BLaER1 treated with 17β-estradiol and CSF1 and Interleukin-3, amounts not matched to agents 10 nM and 100 nM (cell line): ENCODE measurements at regions not wholly inside any gene's neighbourhood (a gene's known extent, or its start where the extent isn't known, plus 50 kb on each side); places are given as distances from the start of the nearest gene placed in this dataset.
A peak's percentile ranks its signal among the peaks of the same experiment; 100 is the strongest.

Experiments used
- H3K27ac ChIP-seq, 11 experiments: shearing (Covaris generic); formaldehyde crosslinking; 2 replicates each; pipeline ENCODE4 v1.8.1; 2022
- H3K27me3 ChIP-seq, 11 experiments: shearing (Covaris generic); formaldehyde crosslinking; 2 replicates each; pipeline ENCODE4 v1.8.1; 2022
- H3K36me3 ChIP-seq, 11 experiments: shearing (Covaris generic); formaldehyde crosslinking; 2 replicates each; pipeline ENCODE4 v1.8.1; 2022
- H3K4me1 ChIP-seq, 10 experiments: shearing (Covaris generic); formaldehyde crosslinking; 2 replicates each; pipeline ENCODE4 v1.8.1; 2022
- H3K4me2 ChIP-seq, 11 experiments: shearing (Covaris generic); formaldehyde crosslinking; 2 replicates each; pipeline ENCODE4 v1.8.1; 2022
- H3K4me3 ChIP-seq, 10 experiments: shearing (Covaris generic); formaldehyde crosslinking; 2 replicates each; pipeline ENCODE4 v1.8.1; 2022
- H3K9ac ChIP-seq, 11 experiments: shearing (Covaris generic); formaldehyde crosslinking; 2 replicates each; pipeline ENCODE4 v1.8.1; 2022
- H3K9me3 ChIP-seq, 11 experiments: shearing (Covaris generic); formaldehyde crosslinking; replicated peaks in 1 of 11; 2 replicates each; pipeline ENCODE4 v1.8.1; 2022
- H4K20me1 ChIP-seq, 11 experiments: shearing (Covaris generic); formaldehyde crosslinking; 2 replicates each; pipeline ENCODE4 v1.8.1; 2022
- Cebpa-rat ChIP-seq, 11 experiments: shearing (Covaris generic); IDR thresholded peaks; 2 replicates each; pipeline ENCODE4 v1.8.1; 2022

DNA sequence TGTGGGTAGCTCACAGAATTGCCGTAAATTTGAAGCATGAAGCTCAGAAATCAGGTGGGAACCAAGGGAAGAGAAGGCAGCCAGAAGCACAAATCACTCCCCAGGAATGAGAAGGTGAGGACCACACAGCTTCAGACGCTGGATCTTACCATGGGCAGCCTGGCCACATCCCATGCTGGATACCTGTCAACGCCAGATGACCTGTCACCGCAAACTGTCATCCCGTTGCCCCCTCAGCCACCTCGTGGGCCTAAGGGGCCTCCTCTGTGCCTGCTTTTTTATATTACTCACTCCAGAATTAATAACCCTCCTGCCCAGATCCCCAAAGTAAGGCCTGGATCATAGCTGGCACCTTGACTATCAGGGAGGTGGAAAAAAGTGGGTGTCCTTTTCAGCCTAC, 82.3 kb upstream of the KCNK12 start:
- TF ChIP-seq Cebpa-rat (IDR thresholded peaks at IDR 0.05), result no peak
- Histone ChIP-seq H4K20me1 (no peaks in the 10 kb centered on the region), H3K4me2 (peak overlapping the region in 9 of 11 experiments; percentile 46 to 89 (median 77); a peak in 19 of 22 replicates), H3K36me3 (no peaks in the 10 kb centered on the region; a peak in 1 of 22 replicates), H3K9ac (no peak overlapping the region), H3K9me3 (peaks cover 0 to 20% (median 15%) of the 10 kb centered on the region in 11 experiments; a peak in 17 of 22 replicates), H3K27me3 (no peaks in the 10 kb centered on the region; a peak in 1 of 22 replicates), H3K27ac (no peak overlapping the region; a peak in 1 of 22 replicates), H3K4me1 (peaks cover 20 to 82% (median 72%) of the 10 kb centered on the region in 10 experiments; a peak in 19 of 20 replicates), H3K4me3 (no peak overlapping the region)

DNA sequence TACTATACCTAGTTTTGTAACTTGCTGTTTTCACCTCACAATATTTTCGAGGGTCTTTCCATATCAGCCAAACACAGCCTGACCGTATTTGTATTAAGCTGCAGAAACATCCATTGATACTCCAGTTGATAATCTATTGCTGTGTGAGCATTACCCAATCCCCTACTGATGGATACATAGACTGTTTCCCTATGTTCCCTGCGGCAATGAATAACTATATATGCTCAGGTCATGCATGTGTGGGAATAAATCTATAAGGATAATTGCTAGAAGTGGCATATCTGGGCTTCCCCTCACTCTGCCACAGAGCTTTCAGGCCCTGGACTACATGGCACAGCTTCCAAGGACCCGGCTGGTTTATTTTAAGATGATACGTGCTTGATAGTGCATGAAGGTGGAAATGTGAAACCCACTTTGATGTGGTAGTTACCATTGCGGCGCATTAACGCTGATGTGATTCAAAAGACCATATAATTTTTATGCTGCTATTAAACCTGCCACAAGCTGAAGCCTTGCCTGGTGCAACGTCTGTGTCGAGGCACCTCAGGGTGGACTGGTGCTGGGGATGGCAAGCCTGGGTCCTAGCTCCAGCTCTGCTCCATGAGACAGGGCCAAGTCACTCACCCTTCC, 81.4 kb upstream of the KCNK12 start:
- no peak for TF ChIP-seq Cebpa-rat (IDR thresholded peaks at IDR 0.05)
- H3K27ac ChIP-seq, result no peak overlapping the region
- 0 out of 22 replicates have a peak overlapping the region, but pooled peaks of 1 of the 11 experiments have one; percentile 1 for H3K9ac ChIP-seq
- no peak overlapping the region for H3K4me3 ChIP-seq
- H3K4me1 ChIP-seq, result peaks cover 20 to 74% (median 65%) of the 10 kb centered on the region in 10 experiments; a peak in 19 of 20 replicates
- no peaks in the 10 kb centered on the region for H4K20me1 ChIP-seq
- peaks cover 0 to 27% (median 20%) of the 10 kb centered on the region in 11 experiments; a peak in 17 of 22 replicates for H3K9me3 ChIP-seq
- H3K36me3 ChIP-seq, result no peaks in the 10 kb centered on the region; a peak in 1 of 22 replicates
- no peaks in the 10 kb centered on the region; a peak in 1 of 22 replicates for H3K27me3 ChIP-seq
- peak overlapping the region; percentile 9 to 89 (median 74); a peak in 20 of 22 replicates for H3K4me2 ChIP-seq

DNA sequence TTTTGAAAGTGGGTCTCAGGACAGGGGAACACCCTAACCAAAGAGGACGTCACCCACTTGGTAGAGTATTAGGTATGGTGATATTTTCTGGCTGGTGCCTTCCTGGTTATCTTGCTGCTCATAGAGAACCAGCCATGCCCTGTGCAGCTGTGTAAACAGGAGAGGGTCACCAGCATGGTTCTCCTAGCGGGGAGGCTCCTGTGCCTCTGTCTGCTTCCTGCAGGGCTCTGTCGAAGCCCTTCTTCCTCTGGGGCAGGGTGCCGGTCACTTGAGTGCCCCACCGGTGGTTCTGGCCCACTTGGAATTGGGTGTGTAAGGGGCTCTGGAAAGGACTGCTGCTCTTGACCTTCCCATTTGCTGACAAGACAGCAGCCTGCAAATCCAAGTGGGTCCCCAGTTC, 80.5 kb upstream of the KCNK12 start:
- no peak for TF ChIP-seq Cebpa-rat (IDR thresholded peaks at IDR 0.05)
- Histone ChIP-seq H3K4me2 (peak overlapping the region in 10 of 11 experiments; percentile 30 to 89 (median 76); a peak in 19 of 22 replicates), H3K4me1 (peaks cover 20 to 65% (median 56%) of the 10 kb centered on the region in 10 experiments; a peak in 19 of 20 replicates), H3K9me3 (peaks cover 0 to 32% (median 20%) of the 10 kb centered on the region in 11 experiments; a peak in 17 of 22 replicates), H3K36me3 (no peaks in the 10 kb centered on the region; a peak in 1 of 22 replicates), H3K4me3 (no peak overlapping the region), H3K27me3 (no peaks in the 10 kb centered on the region; a peak in 1 of 22 replicates), H4K20me1 (no peaks in the 10 kb centered on the region), H3K9ac (peak overlapping the region in 1 of 11 experiments; percentile 37; a peak in 1 of 22 replicates), H3K27ac (no peak overlapping the region; a peak in 1 of 22 replicates)

DNA sequence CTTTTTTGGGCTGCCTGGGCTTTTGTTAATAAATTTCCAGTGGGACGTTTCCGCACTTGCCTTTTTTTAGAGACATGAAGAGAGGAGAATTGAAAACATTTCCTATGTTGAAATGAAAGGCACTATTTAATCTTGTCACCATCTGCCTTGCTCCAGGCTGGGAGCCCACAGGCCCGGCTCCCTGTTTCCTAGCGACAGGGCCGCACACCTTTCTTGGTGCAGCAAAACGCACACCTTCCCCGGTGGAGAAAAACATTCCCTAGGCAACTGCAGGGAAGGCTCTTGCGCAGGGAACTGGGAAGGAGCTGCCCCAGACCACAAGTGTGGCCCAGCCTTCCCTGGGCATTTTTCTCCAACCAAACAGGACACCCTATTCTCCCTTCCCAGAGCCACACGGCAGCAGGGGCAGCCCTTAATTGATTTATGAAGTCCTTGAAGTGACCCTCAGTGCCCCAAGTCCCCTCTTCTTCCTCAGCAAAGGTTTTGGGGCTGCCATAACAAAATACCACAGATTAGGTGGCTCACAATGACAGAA, 79.3 kb upstream of the KCNK12 start:
- Histone ChIP-seq H3K27me3 (no peaks in the 10 kb centered on the region; a peak in 1 of 22 replicates), H3K4me1 (peaks cover 20 to 60% (median 50%) of the 10 kb centered on the region in 10 experiments; a peak in 19 of 20 replicates), H4K20me1 (no peaks in the 10 kb centered on the region), H3K4me3 (no peak overlapping the region), H3K9me3 (peaks cover 0 to 32% (median 20%) of the 10 kb centered on the region in 11 experiments; a peak in 17 of 22 replicates), H3K36me3 (no peaks in the 10 kb centered on the region; a peak in 1 of 22 replicates), H3K9ac (no peak overlapping the region), H3K27ac (no peak overlapping the region), H3K4me2 (peak overlapping the region in 3 of 11 experiments; percentile 77 to 89 (median 84); a peak in 2 of 22 replicates)
- no peak for TF ChIP-seq Cebpa-rat (IDR thresholded peaks at IDR 0.05)

DNA sequence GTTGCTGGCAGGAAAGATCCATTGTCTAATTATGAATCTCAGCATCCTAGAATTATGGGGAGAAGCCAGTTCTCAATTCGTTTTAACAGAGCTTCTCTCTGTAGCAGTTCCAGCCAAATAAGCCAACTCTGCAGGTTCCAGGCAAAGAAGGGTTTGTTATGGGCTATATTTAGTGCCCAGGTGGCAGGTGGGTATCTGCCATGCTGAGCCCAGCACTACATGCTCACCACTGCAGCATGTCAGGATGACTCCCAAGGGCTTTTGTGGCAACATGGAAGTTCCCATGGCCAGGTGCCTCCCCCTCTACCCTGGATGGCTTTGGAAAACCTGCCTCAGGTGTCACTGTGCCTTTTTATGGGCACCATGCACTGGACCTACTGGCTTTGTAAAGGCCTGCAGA, 74.5 kb upstream of the KCNK12 start:
- Histone ChIP-seq H3K4me2 (peak overlapping the region in 7 of 11 experiments; percentile 13 to 61 (median 48); a peak in 11 of 22 replicates), H3K27me3 (no peaks in the 10 kb centered on the region), H3K9me3 (peaks cover 0 to 32% (median 20%) of the 10 kb centered on the region in 11 experiments; a peak in 17 of 22 replicates), H4K20me1 (no peaks in the 10 kb centered on the region), H3K27ac (no peak overlapping the region), H3K9ac (no peak overlapping the region), H3K36me3 (no peaks in the 10 kb centered on the region; a peak in 1 of 22 replicates), H3K4me1 (peaks cover 5 to 28% (median 13%) of the 10 kb centered on the region in 10 experiments; a peak in 14 of 20 replicates), H3K4me3 (no peak overlapping the region)
- no peak for TF ChIP-seq Cebpa-rat (IDR thresholded peaks at IDR 0.05)

DNA sequence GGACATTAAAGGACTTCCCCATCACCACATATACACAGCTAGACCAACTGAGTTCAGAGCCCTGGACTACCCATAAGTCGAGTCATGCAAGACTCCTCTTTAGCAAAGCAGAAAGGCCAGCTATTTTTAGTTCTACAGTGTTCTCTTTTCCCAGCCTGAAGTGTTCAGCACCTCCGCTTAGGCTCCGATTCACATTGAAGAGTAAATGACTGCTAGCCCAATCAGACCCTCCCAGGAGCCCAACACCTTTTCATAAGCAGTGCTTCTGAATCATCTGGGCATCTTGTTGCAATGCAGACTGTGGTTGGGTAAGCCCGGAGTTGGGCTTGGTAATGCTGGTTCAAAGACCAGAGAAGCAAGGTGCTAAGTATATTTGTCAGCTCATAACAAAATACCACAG, 73.6 kb upstream of the KCNK12 start:
- Histone ChIP-seq H3K27me3 (no peaks in the 10 kb centered on the region), H3K4me1 (peaks cover 5 to 24% (median 13%) of the 10 kb centered on the region in 10 experiments; a peak in 14 of 20 replicates), H3K27ac (no peak overlapping the region), H4K20me1 (no peaks in the 10 kb centered on the region), H3K36me3 (no peaks in the 10 kb centered on the region; a peak in 1 of 22 replicates), H3K9ac (no peak overlapping the region), H3K4me2 (peak overlapping the region in 5 of 11 experiments; percentile 32 to 61 (median 52); a peak in 5 of 22 replicates), H3K4me3 (no peak overlapping the region), H3K9me3 (peaks cover 0 to 25% (median 15%) of the 10 kb centered on the region in 11 experiments; a peak in 15 of 22 replicates)
- TF ChIP-seq Cebpa-rat (IDR thresholded peaks at IDR 0.05), result no peak

DNA sequence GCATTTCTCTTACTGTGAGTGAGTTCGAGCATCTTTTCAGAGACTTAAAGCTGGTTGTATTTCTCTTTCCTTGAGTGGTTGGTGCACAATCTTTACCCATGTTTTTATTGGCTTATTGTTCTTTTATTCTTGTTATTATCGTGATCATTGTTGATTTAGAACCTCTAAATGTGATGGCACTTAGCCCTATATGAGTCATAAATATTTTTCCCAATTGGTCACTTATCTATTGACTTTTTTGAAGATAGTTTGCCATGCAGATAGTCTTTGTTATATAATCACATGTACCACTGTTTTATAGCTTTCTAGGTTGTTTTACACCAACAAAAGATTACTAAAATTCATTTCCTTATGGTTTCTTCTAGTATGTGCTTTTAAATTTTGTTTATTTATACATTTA, 70.6 kb upstream of the KCNK12 start:
- Histone ChIP-seq H3K9ac (no peak overlapping the region), H3K4me3 (no peak overlapping the region), H3K9me3 (peaks cover 0 to 10% (median 0%) of the 10 kb centered on the region in 11 experiments; a peak in 8 of 22 replicates), H3K36me3 (no peaks in the 10 kb centered on the region), H3K27me3 (no peaks in the 10 kb centered on the region), H3K4me1 (peaks cover 5 to 24% (median 13%) of the 10 kb centered on the region in 10 experiments; a peak in 14 of 20 replicates), H3K4me2 (peak overlapping the region in 4 of 11 experiments; percentile 8 to 28 (median 22); a peak in 4 of 22 replicates), H3K27ac (no peak overlapping the region), H4K20me1 (no peaks in the 10 kb centered on the region)
- no peak for TF ChIP-seq Cebpa-rat (IDR thresholded peaks at IDR 0.05)

DNA sequence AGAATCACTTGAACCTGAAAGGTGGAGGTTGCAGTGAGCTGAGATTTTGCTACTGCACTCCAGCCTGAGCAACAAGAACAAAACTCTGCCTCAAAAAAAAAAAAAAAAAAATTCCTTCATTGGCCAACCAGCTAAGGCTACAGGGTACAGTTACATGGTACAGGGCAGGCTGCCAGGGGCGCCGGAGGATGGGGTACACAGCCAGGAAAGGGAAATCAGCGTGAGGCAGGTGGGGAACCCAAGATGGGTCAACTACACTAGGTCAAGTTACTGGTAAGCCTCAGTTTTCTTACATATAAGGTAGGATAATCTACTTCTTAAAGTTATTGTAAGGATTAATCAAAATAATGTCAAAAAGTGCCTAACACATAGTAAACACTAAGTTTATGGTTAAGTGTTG, 69.6 kb upstream of the KCNK12 start:
- H3K9me3 ChIP-seq, result peaks cover 0 to 10% (median 0%) of the 10 kb centered on the region in 11 experiments; a peak in 8 of 22 replicates
- no peak for TF ChIP-seq Cebpa-rat (IDR thresholded peaks at IDR 0.05)
- no peaks in the 10 kb centered on the region for H3K27me3 ChIP-seq
- H4K20me1 ChIP-seq, result no peaks in the 10 kb centered on the region
- H3K36me3 ChIP-seq, result no peaks in the 10 kb centered on the region
- no peak overlapping the region for H3K4me2 ChIP-seq
- no peak overlapping the region for H3K9ac ChIP-seq
- H3K27ac ChIP-seq, result no peak overlapping the region
- no peak overlapping the region for H3K4me3 ChIP-seq
- peaks cover 6 to 24% (median 14%) of the 10 kb centered on the region in 10 experiments; a peak in 15 of 20 replicates for H3K4me1 ChIP-seq

DNA sequence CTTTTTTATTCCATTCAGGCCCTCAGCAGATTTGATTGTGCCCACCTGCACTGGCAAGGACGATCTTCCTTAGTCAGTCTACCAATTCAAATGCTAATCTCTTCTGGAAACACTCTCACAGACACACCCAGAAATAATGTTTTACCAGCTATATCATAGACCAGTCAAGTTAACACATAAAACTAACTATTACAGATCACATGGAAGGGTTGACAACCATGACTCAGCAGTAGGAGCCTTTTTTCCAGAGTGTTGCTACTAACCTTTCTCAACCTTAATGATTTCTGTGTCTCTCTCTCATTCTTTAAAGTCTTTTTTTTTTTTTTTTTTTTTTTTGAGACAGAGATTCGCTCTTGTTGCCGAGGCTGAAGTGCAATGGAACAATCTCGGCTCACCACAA, 68.7 kb upstream of the KCNK12 start:
- H3K4me1 ChIP-seq, result peaks cover 12 to 24% (median 18%) of the 10 kb centered on the region in 10 experiments
- H3K27ac ChIP-seq, result no peak overlapping the region
- peaks cover 0 to 10% (median 0%) of the 10 kb centered on the region in 11 experiments; a peak in 8 of 22 replicates for H3K9me3 ChIP-seq
- H3K27me3 ChIP-seq, result no peaks in the 10 kb centered on the region
- no peak overlapping the region for H3K4me2 ChIP-seq
- no peak overlapping the region for H3K9ac ChIP-seq
- no peaks in the 10 kb centered on the region for H3K36me3 ChIP-seq
- no peaks in the 10 kb centered on the region for H4K20me1 ChIP-seq
- H3K4me3 ChIP-seq, result no peak overlapping the region
- no peak for TF ChIP-seq Cebpa-rat (IDR thresholded peaks at IDR 0.05)
